Activated T-cell treated with anti-CD3 and anti-CD28 coated beads, Interleukin-2, amount 50 U/mL, for 72 hours (primary cell): ENCODE measurements at regions not wholly inside any gene's neighbourhood (a gene's known extent, or its start where the extent isn't known, plus 50 kb on each side); places are given as distances from the start of the nearest gene placed in this dataset.
A peak's percentile ranks its signal among the peaks of the same experiment; 100 is the strongest.
"Not testable (repeated sequence)": the region's sequence is repeated elsewhere in the genome, so short reads cannot be mapped to it uniquely, and the experiment has no call there.

Experiments used
- ATAC-seq, 2 donors: fragments of 150-1000 bp; cut with Tn5 transposase; replicated peaks in 1 of 2; 2 replicates each; pipeline ENCODE4 v1.10.0; 2021; ENCODE audit warnings: moderate library complexity in 2 of 2, mild to moderate bottlenecking in 1 of 2
- DNase-seq, 2 donors: peaks; one replicate each; pipeline ENCODE4 v3.0.0; 2021 to 2022; ENCODE audit warnings: mixed read lengths in 1 of 2
- H3K27ac Mint-ChIP-seq: one replicate; pipeline ENCODE4 v1.8.0; 2022; ENCODE audit warnings: mild to moderate bottlenecking, moderate library complexity, mixed read lengths
- H3K27me3 Mint-ChIP-seq: one replicate; pipeline ENCODE4 v1.8.0; 2022; ENCODE audit warnings: low read depth, mixed read lengths
- H3K36me3 Mint-ChIP-seq, 2 donors: one replicate each; pipeline ENCODE4 v1.8.0; 2022; ENCODE audit warnings: mixed read lengths in 2 of 2, mild to moderate bottlenecking in 1 of 2; ENCODE audit not compliant: insufficient read depth in 2 of 2
- H3K4me1 Mint-ChIP-seq: one replicate; pipeline ENCODE4 v1.8.0; 2022; ENCODE audit warnings: low read depth, mixed read lengths
- H3K4me3 Mint-ChIP-seq, 2 donors: one replicate each; pipeline ENCODE4 v1.8.0; 2022; ENCODE audit warnings: mild to moderate bottlenecking in 2 of 2, mixed read lengths in 2 of 2, moderate library complexity in 2 of 2
- H3K9me3 Mint-ChIP-seq, 2 donors: one replicate each; pipeline ENCODE4 v1.8.0; 2022; ENCODE audit warnings: mixed read lengths in 2 of 2

DNA sequence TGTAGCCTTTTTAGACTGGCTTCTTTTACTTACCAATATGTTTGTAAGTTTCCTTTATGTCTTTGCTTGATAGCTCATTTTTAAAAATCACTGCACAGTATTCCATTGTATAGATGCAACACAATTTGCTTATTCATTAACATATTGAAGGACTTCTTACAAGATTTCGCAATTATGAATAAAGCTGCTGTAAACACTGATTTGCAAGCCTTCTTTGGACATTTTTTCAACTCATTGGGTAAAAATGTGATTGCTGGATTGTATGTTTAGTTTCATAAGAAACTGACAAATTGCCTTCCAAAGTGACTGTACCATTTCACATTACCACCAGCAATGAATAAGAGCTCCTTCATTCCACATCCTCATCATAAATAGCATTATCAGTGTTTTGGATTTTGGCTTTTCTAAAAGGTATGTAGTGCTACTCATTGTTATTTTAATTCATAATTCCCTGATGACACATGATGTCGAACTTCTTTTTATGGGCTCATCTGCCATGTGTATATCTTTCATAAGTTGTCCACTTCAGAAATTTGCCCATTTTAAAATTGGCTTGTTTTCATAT, 80.7 kb downstream of the TFAP2B start:
- ATAC-seq (no peak), DNase-seq (no peak)
- H3K4me1 Mint-ChIP-seq: no peaks in the 10 kb centered on the region
- H3K27me3 Mint-ChIP-seq: no peaks in the 10 kb centered on the region
- H3K9me3 Mint-ChIP-seq: peaks cover 6% of the 10 kb centered on the region in 2 donors
- no peak overlapping the region for H3K4me3 Mint-ChIP-seq
- H3K36me3 Mint-ChIP-seq: no peaks in the 10 kb centered on the region
- H3K27ac Mint-ChIP-seq: no peak overlapping the region

DNA sequence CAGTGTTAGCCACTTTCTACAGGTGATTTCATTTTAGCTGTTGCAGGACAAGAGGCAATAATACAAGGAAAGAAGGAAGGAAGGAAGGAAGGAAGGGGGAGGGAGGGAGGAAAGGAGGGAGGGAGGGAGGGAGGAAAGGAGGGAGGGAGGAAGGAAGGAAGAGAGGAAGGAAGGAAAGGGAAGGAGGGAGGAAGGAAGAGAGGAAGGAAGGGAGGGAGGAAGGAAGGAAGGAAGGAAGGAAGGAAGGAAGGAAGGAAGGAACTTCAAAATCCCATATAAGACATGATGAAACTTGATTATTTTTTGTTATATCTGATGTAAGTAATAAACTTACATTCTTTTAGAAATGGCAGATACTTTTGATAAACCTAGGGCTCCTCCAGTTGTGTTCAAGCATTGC, 83.6 kb downstream of the TFAP2B start:
- Mint-ChIP-seq H3K27me3 (no peaks in the 10 kb centered on the region), H3K36me3 (no peaks in the 10 kb centered on the region), H3K27ac (no peak overlapping the region), H3K4me3 (no peak overlapping the region), H3K9me3 (peaks cover 4 to 6% of the 10 kb centered on the region in 2 donors), H3K4me1 (no peaks in the 10 kb centered on the region)
- DNase-seq (no peak), ATAC-seq (no peak)

DNA sequence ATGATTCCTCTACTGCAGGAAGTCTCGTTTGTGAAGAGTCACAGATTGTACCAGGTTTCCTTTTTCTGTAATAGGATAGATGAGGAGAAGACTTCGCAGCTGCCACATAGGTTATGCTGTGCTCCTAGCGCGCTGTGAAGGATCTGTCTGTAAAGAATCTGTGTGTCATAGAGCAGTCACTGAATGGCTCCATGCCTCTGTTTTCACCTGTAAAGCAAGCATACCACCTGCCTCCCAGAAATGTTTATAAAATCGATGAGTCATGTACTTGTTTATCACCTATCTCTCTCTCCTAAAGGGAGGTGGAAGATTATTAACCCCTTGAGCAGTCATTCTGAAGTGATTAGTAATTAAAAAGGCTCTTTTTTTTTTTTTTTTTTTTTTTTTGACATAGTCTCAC, 86.6 kb downstream of the TFAP2B start:
- DNase-seq (no peak), ATAC-seq (no peak)
- no peaks in the 10 kb centered on the region for H3K36me3 Mint-ChIP-seq
- H3K9me3 Mint-ChIP-seq: peaks cover 4 to 6% of the 10 kb centered on the region in 2 donors
- H3K27ac Mint-ChIP-seq: no peak overlapping the region
- H3K4me1 Mint-ChIP-seq: no peaks in the 10 kb centered on the region
- no peak overlapping the region for H3K4me3 Mint-ChIP-seq
- no peaks in the 10 kb centered on the region for H3K27me3 Mint-ChIP-seq

DNA sequence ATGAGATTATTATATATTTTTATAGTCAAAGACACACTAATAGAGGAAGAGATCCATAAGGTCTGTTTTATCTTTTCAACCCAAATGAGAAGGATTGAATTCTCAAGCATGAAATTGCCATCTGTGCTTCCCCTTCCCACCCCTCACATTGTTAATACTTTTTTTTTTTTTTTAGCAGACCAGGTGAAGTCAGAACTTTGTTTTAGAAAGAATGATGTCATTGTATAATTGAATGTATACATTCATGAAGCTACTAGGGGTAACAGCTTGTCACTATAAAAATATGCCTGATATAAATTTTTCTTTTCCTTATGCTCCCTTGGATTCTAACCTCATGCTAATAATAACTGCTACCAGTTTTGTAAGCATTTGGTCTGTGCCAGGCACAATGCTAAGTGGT, 88.9 kb downstream of the TFAP2B start:
- Mint-ChIP-seq H3K27ac (no peak overlapping the region), H3K27me3 (no peaks in the 10 kb centered on the region), H3K4me3 (no peak overlapping the region), H3K4me1 (no peaks in the 10 kb centered on the region), H3K9me3 (peaks cover 2% of the 10 kb centered on the region in 2 donors), H3K36me3 (no peaks in the 10 kb centered on the region)
- ATAC-seq: no peak
- DNase-seq: no peak

DNA sequence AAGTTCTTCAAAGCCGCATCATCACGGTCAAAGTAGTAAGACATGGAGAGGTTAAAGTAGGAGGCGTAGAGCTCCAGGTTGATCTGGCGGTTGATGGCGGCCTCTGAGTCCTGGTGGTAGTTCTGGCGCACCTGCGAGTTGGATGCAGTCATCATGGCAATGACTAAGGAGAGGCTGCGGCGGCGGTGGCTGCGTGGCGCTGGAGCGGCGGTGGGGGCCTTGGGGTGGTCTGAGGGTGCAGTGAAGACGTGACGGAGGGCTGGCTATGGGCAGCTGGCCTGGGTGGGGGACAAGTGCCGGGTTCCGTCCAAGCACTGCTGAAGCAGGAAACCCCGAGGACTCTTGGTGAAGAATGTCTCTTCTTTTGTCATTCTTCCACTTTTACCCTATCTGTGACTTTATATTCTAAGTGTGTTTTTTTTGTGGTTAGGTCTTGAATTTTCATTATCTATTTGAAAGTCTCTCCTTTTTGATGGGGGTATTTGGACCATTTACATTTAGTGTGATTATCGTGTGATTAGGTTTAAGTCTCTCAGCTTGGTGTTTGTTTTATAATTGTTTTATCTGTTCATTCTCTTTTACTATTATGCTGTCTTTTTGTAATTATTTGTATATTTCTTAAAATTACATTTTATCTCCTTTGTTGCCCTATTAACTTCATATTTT, 94.6 kb downstream of the TFAP2B start:
- Mint-ChIP-seq H3K4me3 (no peak overlapping the region), H3K36me3 (no peaks in the 10 kb centered on the region), H3K27me3 (no peaks in the 10 kb centered on the region), H3K27ac (no peak overlapping the region), H3K9me3 (peaks cover 2 to 5% of the 10 kb centered on the region in 2 donors), H3K4me1 (no peaks in the 10 kb centered on the region)
- ATAC-seq: no peak
- DNase-seq: no peak

DNA sequence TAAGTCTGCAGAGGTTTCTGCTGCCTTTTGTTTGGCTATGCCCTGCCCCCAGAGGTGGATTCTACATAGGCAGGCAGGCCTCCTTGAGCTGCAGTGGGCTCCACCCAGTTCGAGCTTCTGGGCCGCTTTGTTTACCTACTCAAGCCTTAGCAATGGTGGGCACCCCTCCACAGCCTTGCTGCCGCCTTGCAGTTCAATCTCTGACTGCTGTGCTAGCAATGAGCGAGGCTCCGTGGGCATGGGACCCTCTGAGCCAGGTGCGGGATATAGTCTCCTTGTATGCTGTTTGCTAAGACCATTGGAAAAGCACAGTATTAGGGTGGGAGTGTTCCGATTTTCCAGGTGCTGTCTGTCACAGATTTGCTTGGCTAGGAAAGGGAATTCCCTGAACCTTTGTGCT, 102.7 kb downstream of the TFAP2B start:
- ATAC-seq, H3K27ac Mint-ChIP-seq, H3K27me3 Mint-ChIP-seq, H3K36me3 Mint-ChIP-seq, DNase-seq, H3K4me1 Mint-ChIP-seq, H3K4me3 Mint-ChIP-seq: not testable (repeated sequence)
- H3K9me3 Mint-ChIP-seq: peaks cover 12 to 13% of the 10 kb centered on the region in 2 donors

DNA sequence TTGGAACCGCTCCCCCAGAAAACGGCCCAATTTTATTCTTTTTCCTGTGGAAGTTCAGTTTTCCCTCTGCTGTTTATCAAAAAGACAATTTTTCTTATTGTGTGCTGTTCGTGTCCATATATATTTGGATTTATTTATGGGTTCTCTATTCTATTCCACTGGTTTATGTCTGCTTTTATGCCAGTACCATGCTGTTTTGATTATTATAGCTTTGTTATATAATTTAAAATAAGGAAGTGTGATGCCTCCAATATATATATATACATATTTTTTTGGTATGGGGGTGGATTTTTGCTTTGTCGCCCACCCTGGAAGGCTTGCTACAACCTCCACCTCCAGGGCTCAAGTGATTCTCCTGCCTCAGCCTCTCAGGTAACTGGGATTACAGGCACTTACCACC, 103.3 kb downstream of the TFAP2B start:
- Mint-ChIP-seq H3K4me1 (no peaks in the 10 kb centered on the region), H3K9me3 (peaks cover 12 to 13% of the 10 kb centered on the region in 2 donors), H3K27me3 (no peaks in the 10 kb centered on the region), H3K36me3 (peaks cover 0 to 4% of the 10 kb centered on the region in 2 donors), H3K27ac (no peak overlapping the region), H3K4me3 (no peak overlapping the region)
- no peak for DNase-seq
- no peak for ATAC-seq

DNA sequence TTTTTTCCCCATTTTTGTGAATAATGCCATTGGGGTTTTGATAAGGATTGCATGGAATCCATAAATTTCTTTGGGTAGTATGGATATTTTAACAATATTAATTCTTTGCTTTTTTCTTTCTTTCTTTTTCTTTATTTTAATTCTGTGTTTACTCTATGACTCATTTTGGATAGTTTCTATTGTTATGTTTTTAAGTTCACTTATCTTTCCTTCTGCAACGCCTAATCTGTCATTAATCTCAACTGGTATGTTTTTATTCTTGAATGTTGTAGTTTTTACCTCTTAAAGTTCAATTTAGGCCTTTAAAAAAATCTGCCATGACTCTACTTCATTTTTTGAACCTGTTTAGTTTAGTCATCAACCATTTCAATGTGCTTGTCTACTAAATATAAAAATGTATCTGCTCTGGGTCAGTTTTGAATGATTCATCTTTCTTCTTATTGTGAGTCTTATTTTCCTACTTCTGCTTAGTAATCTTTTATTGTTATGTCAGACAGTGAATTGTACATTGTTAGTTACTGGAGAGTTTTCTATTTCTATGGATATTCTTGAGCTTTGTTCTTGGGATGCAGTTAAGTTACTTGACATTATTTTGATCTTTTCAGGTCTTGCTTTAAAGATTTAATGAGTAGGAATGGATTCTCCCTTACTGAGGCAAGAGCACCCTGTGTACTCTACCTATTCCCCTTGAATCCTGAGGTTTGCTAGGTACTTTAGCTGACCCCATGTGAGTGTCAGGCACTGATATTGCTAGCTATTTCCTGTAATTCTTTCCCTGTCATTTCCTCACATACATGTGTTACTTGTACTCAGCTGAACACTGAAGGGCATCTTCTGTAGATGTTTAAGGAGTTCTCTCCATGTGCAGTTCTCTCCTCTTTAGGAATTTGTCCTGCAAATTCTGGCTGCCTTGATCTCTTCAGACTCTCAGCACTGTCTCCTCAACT, 104.2 kb downstream of the TFAP2B start:
- H3K27ac Mint-ChIP-seq: peak overlapping the region; percentile 60
- no peaks in the 10 kb centered on the region for H3K27me3 Mint-ChIP-seq
- ATAC-seq (no peak), DNase-seq (no peak)
- peaks cover 12 to 13% of the 10 kb centered on the region in 2 donors for H3K9me3 Mint-ChIP-seq
- H3K4me3 Mint-ChIP-seq: no peak overlapping the region
- H3K4me1 Mint-ChIP-seq: no peaks in the 10 kb centered on the region
- peaks cover 0 to 4% of the 10 kb centered on the region in 2 donors for H3K36me3 Mint-ChIP-seq

DNA sequence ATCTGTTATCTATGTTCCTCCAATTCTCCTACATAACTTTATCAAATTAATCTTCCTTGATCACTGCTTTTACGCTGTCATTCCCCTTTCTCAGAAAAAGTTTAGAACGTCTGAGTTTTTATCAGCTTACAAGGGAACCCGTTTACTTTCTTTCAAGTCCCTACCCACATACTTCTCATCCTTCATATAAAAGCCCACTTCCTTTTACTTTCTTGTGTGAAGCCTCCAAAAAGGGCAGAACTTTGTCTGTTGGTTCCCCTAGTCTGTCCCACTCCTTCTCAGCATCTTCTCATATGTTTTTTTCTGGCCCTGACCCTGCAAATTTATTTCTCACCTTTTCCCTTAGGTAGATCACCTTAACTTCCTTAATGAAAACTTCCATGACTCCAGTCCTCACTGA, 106.1 kb downstream of the TFAP2B start:
- Mint-ChIP-seq H3K27me3 (no peaks in the 10 kb centered on the region), H3K4me3 (no peak overlapping the region), H3K36me3 (peaks cover 0 to 4% of the 10 kb centered on the region in 2 donors), H3K9me3 (peaks cover 8% of the 10 kb centered on the region in 2 donors), H3K27ac (no peak overlapping the region), H3K4me1 (no peaks in the 10 kb centered on the region)
- no peak for DNase-seq
- no peak for ATAC-seq

DNA sequence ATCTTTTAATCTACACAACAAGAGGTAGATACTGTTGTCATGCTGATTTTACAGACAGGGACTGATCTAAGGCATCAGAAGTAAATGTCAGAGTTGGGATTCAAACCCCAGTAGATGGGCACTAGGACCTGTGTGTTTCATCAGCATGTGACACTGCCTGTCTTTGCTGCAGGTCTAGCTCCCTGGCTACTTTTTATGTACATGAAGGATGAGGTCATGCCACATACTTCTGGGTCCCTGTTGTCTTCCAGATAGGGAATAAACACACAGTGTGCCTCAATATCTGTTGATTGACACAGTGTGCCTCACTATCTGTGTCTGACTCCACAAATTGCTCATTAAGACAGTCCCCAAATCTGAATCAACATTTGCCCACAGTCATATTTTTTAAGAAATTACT, 106.9 kb downstream of the TFAP2B start:
- no peak for DNase-seq
- Mint-ChIP-seq H3K4me1 (no peaks in the 10 kb centered on the region), H3K27me3 (no peaks in the 10 kb centered on the region), H3K4me3 (no peak overlapping the region), H3K36me3 (peaks cover 0 to 4% of the 10 kb centered on the region in 2 donors), H3K9me3 (peaks cover 7 to 8% of the 10 kb centered on the region in 2 donors), H3K27ac (no peak overlapping the region)
- ATAC-seq: no peak

DNA sequence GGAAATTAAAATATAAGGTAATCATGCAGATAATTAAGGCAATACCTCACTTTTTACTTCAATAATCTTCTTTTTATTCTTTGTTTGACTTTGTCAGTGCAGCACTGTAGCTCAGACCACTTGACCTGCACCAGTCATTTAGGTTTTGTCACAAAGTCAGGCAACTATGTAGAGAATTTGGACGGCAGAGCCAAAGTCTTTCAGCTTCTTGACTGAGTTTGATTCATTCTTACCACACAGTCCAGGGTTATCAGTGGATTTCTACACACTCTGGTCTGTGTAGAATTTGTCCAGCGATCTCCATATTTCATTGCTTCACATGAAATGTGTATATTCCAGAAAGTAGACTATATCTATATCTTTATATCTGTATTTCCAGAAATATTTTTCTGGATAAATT, 107.3 kb downstream of the TFAP2B start:
- ATAC-seq (no peak), DNase-seq (no peak)
- H3K4me1 Mint-ChIP-seq: no peaks in the 10 kb centered on the region
- peaks cover 6 to 8% of the 10 kb centered on the region in 2 donors for H3K9me3 Mint-ChIP-seq
- H3K4me3 Mint-ChIP-seq: no peak overlapping the region
- peaks cover 0 to 4% of the 10 kb centered on the region in 2 donors for H3K36me3 Mint-ChIP-seq
- H3K27ac Mint-ChIP-seq: no peak overlapping the region
- H3K27me3 Mint-ChIP-seq: no peaks in the 10 kb centered on the region

DNA sequence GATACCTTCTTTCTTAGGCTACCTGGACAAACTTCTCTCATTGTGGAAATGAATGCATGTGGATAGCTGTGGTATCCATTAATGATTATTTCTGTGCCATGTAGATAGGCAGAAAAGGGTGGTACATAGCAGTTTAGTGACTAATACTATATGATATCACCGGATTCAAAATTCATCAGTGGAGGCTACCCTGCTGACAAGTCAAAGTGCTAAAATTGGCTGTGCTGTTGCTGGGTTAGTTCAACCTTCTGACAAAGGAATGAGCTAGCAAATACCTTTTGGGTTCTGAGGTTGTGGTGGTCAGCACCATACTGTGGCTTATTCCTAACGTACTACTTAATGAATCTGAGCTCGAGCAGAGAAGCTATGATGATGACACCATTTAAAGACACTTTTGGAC, 109.1 kb downstream of the TFAP2B start:
- no peaks in the 10 kb centered on the region for H3K4me1 Mint-ChIP-seq
- no peak overlapping the region for H3K27ac Mint-ChIP-seq
- peaks cover 2 to 7% of the 10 kb centered on the region in 2 donors for H3K9me3 Mint-ChIP-seq
- H3K27me3 Mint-ChIP-seq: no peaks in the 10 kb centered on the region
- DNase-seq (no peak), ATAC-seq (no peak)
- no peak overlapping the region for H3K4me3 Mint-ChIP-seq
- H3K36me3 Mint-ChIP-seq: peaks cover 0 to 1% of the 10 kb centered on the region in 2 donors

DNA sequence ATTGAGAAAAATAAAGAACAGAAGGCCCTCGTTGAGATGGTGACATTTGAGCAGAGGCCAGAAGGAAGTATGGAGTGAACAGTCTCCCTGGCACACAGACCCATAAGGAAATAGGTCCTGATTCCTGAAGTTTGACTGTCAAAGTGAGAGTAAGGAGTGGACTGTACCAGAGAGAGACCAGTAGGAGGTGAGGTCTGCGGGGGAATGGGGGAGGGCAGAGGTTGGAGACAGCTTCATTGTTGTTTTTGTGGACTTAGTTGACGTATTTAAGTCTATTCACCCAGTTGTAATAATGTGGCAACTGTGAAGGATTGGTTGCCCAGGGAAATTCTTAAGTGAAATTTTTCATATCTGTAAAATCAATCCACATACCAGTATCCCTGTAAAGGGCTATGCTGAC, 110.7 kb downstream of the TFAP2B start:
- H3K4me3 Mint-ChIP-seq: no peak overlapping the region
- H3K9me3 Mint-ChIP-seq: peaks cover 0 to 5% of the 10 kb centered on the region in 2 donors
- no peak overlapping the region for H3K27ac Mint-ChIP-seq
- no peaks in the 10 kb centered on the region for H3K27me3 Mint-ChIP-seq
- ATAC-seq (no peak), DNase-seq (no peak)
- H3K4me1 Mint-ChIP-seq: no peaks in the 10 kb centered on the region
- H3K36me3 Mint-ChIP-seq: no peaks in the 10 kb centered on the region
